Suppressor macrophage treated with lipopolysaccharide for 1 hour (primary cell): ENCODE measurements at regions not wholly inside any gene's neighbourhood (a gene's known extent, or its start where the extent isn't known, plus 50 kb on each side); places are given as distances from the start of the nearest gene placed in this dataset.

Experiments
- DNase-seq, 3 donors: peaks; one replicate each; pipeline ENCODE4 v3.0.0-alpha.2; 2020 to 2022

GRCh38 chr9:115494393-115494792, 376.4 kb upstream of the TNC start:
- DNase-seq = no peak

GRCh38 chr9:115495052-115495635, 377.2 kb upstream of the TNC start:
- DNase-seq = no peak

- no peak for DNase-seq
Measured at GRCh38 chr9:115495836-115496235, 377.9 kb upstream of the TNC start.

GRCh38 chr9:115498303-115498702, 380.3 kb upstream of the TNC start:
- no peak for DNase-seq

GRCh38 chr9:115507148-115507547, 389.2 kb upstream of the TNC start:
- no peak for DNase-seq

GRCh38 chr9:115513148-115513547, 395.2 kb upstream of the TNC start:
- no peak for DNase-seq

- DNase-seq = no peak
Measured at GRCh38 chr9:115514454-115514853, 396.5 kb upstream of the TNC start.

- DNase-seq = no peak
Measured at GRCh38 chr9:115517335-115518075, 399.5 kb upstream of the TNC start.

- DNase-seq = no peak
Measured at GRCh38 chr9:115520646-115521045, 402.7 kb upstream of the TNC start.

GRCh38 chr9:115522912-115523311, 405.0 kb upstream of the TNC start:
- DNase-seq = no peak

- DNase-seq = peak; percentile 63 to 66 (median 64)
Measured at GRCh38 chr9:115524453-115525059, 406.6 kb upstream of the TNC start.

- no peak for DNase-seq
Measured at GRCh38 chr9:115525111-115526058, 407.4 kb upstream of the TNC start.

- DNase-seq = no peak
Measured at GRCh38 chr9:115531410-115532125, 413.6 kb upstream of the TNC start.

GRCh38 chr9:115533511-115533910, 415.6 kb upstream of the TNC start:
- DNase-seq = no peak

- DNase-seq = no peak
Measured at GRCh38 chr9:115540091-115540490, 422.1 kb upstream of the TNC start.

- DNase-seq = no peak
Measured at GRCh38 chr9:115543511-115543910, 425.6 kb upstream of the TNC start.

GRCh38 chr9:115548609-115549260, 430.8 kb upstream of the TNC start:
- no peak for DNase-seq

GRCh38 chr9:115551396-115551795, 433.4 kb upstream of the TNC start:
- DNase-seq = no peak

GRCh38 chr9:115553060-115553773, 435.3 kb upstream of the TNC start:
- no peak for DNase-seq

- no peak for DNase-seq
Measured at GRCh38 chr9:115556432-115556831, 438.5 kb upstream of the TNC start.

- DNase-seq = no peak
Measured at GRCh38 chr9:115575147-115575546, 457.2 kb upstream of the TNC start.
